Activated B cell treated with CpG ODN at 0.5 μM for 24 hours (primary cell): ENCODE measurements at regions not wholly inside any gene's neighbourhood (a gene's known extent, or its start where the extent isn't known, plus 50 kb on each side); places are given as distances from the start of the nearest gene placed in this dataset.

ENCODE experiments used
- ATAC-seq: fragments of 200-7000 bp; cut with Tn5 transposase; one replicate; pipeline ENCODE4 v1.10.0; 2021; ENCODE audit warnings: low read depth, mild to moderate bottlenecking, moderate library complexity
- CTCF ChIA-PET: fragments of 350-600 bp; sonication (Branson Sonifier 250); formaldehyde crosslinking; loops from one replicate; lab custom pipeline; 2021; ENCODE audit warnings: antibody characterized with exemption; lab: Charles Lee
- POLR2A ChIA-PET: fragments of 350-600 bp; sonication (Branson Sonifier 250); formaldehyde crosslinking; loops from one replicate; lab custom pipeline; 2021; ENCODE audit warnings: antibody characterized with exemption; lab: Charles Lee
- DNase-seq: peaks from one replicate; pipeline ENCODE4 v3.0.0; 2022
- H3K27ac Mint-ChIP-seq: one replicate; pipeline ENCODE4 v1.8.0; 2020; ENCODE audit warnings: mixed read lengths
- H3K27me3 Mint-ChIP-seq: one replicate; pipeline ENCODE4 v1.8.0; 2021; ENCODE audit warnings: mixed read lengths
- H3K36me3 Mint-ChIP-seq: one replicate; pipeline ENCODE4 v1.8.0; 2021; ENCODE audit warnings: low read depth, mixed read lengths
- H3K4me1 Mint-ChIP-seq: one replicate; pipeline ENCODE4 v1.8.0; 2021; ENCODE audit warnings: mixed read lengths
- H3K4me3 Mint-ChIP-seq: one replicate; pipeline ENCODE4 v1.8.0; 2020; ENCODE audit warnings: mild to moderate bottlenecking, mixed read lengths
- H3K9me3 Mint-ChIP-seq: one replicate; pipeline ENCODE4 v1.8.0; 2020; ENCODE audit warnings: mixed read lengths
- intact Hi-C: fragments of 100-400 bp; cut with micrococcal nuclease; formaldehyde crosslinking; loops from one replicate; pipeline ENCODE4 v1.15.1; 2024
- TF ChIP-seq, protein P1 (sequence below): fragments of 200-600 bp; IDR thresholded peaks from one replicate; pipeline ENCODE4 v1.8.0; 2022; ENCODE audit warnings: antibody characterized with exemption, mild to moderate bottlenecking

DNA sequence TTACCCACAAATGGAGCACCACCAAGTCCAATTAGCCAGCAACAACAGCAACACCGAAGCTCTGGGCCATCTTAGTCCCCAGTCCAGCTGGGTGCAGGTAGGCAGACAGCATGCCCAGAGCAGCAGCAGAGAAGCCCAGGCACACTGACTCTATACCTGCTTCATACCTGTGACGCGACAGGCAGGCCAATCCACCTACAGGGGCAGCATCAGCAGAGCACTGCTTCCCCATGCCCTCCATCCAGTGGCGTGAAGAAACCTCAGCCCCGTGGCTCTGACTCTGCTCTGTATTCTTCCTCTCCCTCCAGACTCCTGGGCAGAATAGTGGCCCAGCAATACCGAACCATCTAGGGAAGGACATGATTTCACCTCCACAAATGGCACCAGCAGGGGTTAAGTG is 191.7 kb downstream of the AKR1D1 start:
- Mint-ChIP-seq H3K4me1 (no peaks in the 10 kb centered on the region), H3K9me3 (no peaks in the 10 kb centered on the region), H3K27ac (no peak overlapping the region), H3K36me3 (no peaks in the 10 kb centered on the region), H3K27me3 (no peaks in the 10 kb centered on the region), H3K4me3 (no peak overlapping the region)
- DNase-seq (no peak), ATAC-seq (no peak)
- CTCF ChIA-PET: no interaction called here
- TF ChIP-seq, protein P1, sequence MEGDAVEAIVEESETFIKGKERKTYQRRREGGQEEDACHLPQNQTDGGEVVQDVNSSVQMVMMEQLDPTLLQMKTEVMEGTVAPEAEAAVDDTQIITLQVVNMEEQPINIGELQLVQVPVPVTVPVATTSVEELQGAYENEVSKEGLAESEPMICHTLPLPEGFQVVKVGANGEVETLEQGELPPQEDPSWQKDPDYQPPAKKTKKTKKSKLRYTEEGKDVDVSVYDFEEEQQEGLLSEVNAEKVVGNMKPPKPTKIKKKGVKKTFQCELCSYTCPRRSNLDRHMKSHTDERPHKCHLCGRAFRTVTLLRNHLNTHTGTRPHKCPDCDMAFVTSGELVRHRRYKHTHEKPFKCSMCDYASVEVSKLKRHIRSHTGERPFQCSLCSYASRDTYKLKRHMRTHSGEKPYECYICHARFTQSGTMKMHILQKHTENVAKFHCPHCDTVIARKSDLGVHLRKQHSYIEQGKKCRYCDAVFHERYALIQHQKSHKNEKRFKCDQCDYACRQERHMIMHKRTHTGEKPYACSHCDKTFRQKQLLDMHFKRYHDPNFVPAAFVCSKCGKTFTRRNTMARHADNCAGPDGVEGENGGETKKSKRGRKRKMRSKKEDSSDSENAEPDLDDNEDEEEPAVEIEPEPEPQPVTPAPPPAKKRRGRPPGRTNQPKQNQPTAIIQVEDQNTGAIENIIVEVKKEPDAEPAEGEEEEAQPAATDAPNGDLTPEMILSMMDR: no peak
- intact Hi-C loops: no loop called here
- POLR2A ChIA-PET: no interaction called here

GRCh38 chr7:138276891-138277290 is 183.2 kb upstream of the TRIM24 start:
- Mint-ChIP-seq H3K9me3 (no peaks in the 10 kb centered on the region), H3K4me1 (no peaks in the 10 kb centered on the region), H3K27me3 (no peaks in the 10 kb centered on the region), H3K36me3 (no peaks in the 10 kb centered on the region), H3K27ac (no peak overlapping the region), H3K4me3 (no peak overlapping the region)
- DNase-seq (no peak), ATAC-seq (no peak)
- TF ChIP-seq, protein P1: no peak
- ChIA-PET CTCF (no interaction called here), POLR2A (no interaction called here)
- intact Hi-C loops: no loop called here

DNA sequence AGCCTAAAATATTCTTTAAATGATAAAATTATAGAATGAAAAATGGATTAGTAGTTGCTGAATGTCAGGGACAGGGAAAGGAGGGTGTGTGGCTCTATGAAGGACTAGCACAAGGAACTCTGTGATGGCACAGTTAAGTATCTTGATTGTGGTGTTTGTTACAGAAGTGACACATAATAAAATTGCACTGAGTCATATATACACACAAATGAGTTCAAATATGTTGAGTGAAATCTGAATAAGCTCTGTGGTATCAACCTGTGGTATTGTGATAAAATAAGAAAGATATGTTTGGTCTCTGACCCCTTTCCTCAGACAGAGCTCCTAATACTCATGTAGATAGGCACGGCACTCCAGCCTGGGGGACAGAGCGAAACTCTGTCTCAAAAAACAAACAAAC is 181.5 kb upstream of the TRIM24 start:
- POLR2A ChIA-PET: no interaction called here
- no peak overlapping the region for H3K27ac Mint-ChIP-seq

GRCh38 chr7:138282997-138283396 is 177.1 kb upstream of the TRIM24 start:
- ATAC-seq: no peak

More for the DNA sequence above, 181.5 kb upstream of the TRIM24 start:
- intact Hi-C loops: no loop called here
- no peak overlapping the region for H3K4me3 Mint-ChIP-seq
- H3K4me1 Mint-ChIP-seq: no peaks in the 10 kb centered on the region
- peaks cover 2% of the 10 kb centered on the region for H3K27me3 Mint-ChIP-seq
- no peak for ATAC-seq
- CTCF ChIA-PET: no interaction called here
- DNase-seq: no peak
- H3K36me3 Mint-ChIP-seq: no peaks in the 10 kb centered on the region
- H3K9me3 Mint-ChIP-seq: no peaks in the 10 kb centered on the region
- TF ChIP-seq, protein P1: no peak

GRCh38 chr7:138285129-138285528 is 174.9 kb upstream of the TRIM24 start:
- peaks cover 2% of the 10 kb centered on the region for H3K27me3 Mint-ChIP-seq
- peaks cover 7% of the 10 kb centered on the region for H3K9me3 Mint-ChIP-seq
- POLR2A ChIA-PET: no interaction called here
- TF ChIP-seq, protein P1: no peak
- DNase-seq: no peak
- intact Hi-C loops: no loop called here
- no peaks in the 10 kb centered on the region for H3K36me3 Mint-ChIP-seq
- no peaks in the 10 kb centered on the region for H3K4me1 Mint-ChIP-seq
- H3K27ac Mint-ChIP-seq: no peak overlapping the region
- CTCF ChIA-PET: no interaction called here
- no peak for ATAC-seq
- no peak overlapping the region for H3K4me3 Mint-ChIP-seq

More at GRCh38 chr7:138282997-138283396, 177.1 kb upstream of the TRIM24 start:
- TF ChIP-seq, protein P1: no peak
- H3K4me3 Mint-ChIP-seq: no peak overlapping the region
- H3K36me3 Mint-ChIP-seq: no peaks in the 10 kb centered on the region
- H3K4me1 Mint-ChIP-seq: no peaks in the 10 kb centered on the region
- CTCF ChIA-PET: no interaction called here
- H3K27me3 Mint-ChIP-seq: peaks cover 2% of the 10 kb centered on the region
- no peaks in the 10 kb centered on the region for H3K9me3 Mint-ChIP-seq
- no peak for DNase-seq
- no peak overlapping the region for H3K27ac Mint-ChIP-seq
- POLR2A ChIA-PET: no interaction called here
- intact Hi-C loops: no loop called here
